CD14-positive monocyte (primary cell): ENCODE measurements at regions not wholly inside any gene's neighbourhood (a gene's known extent, or its start where the extent isn't known, plus 50 kb on each side); places are given as distances from the start of the nearest gene placed in this dataset.
A peak's percentile ranks its signal among the peaks of the same experiment; 100 is the strongest.

Source experiments
- DNase-seq, 3 donors: peaks; one replicate each; pipeline ENCODE4 v3.0.0-alpha.2; 2011 to 2022
- H2AFZ ChIP-seq: 2 replicates; pipeline ENCODE4 v1.6.0; 2012; ENCODE audit warnings: mild to moderate bottlenecking, low read depth, low read length, inconsistent platforms; ENCODE audit not compliant: insufficient read depth, poor library complexity, severe bottlenecking
- H3K27ac ChIP-seq, 2 donors: 1 replicate in 1 of 2; 2 replicates in 1 of 2; pipeline ENCODE4 v1.5.1; 2012 to 2013; ENCODE audit warnings: low read length in 2 of 2, control low read depth in 1 of 2, inconsistent platforms in 1 of 2, low read depth in 1 of 2, mild to moderate bottlenecking in 1 of 2
- H3K27me3 ChIP-seq, 2 donors: one replicate each; pipeline versions ENCODE4 v1.6.0 to v1.6.1; 2011 to 2013; ENCODE audit warnings: low read length in 2 of 2; ENCODE audit not compliant: control insufficient read depth in 2 of 2, insufficient read depth in 2 of 2
- H3K36me3 ChIP-seq, 2 donors: replicated peaks in 1 of 2; 1 replicate in 1 of 2; 2 replicates in 1 of 2; pipeline versions ENCODE4 v1.5.1 to v1.6.1; 2012 to 2013; ENCODE audit warnings: low read length in 2 of 2, control low read depth in 1 of 2, inconsistent platforms in 1 of 2, mild to moderate bottlenecking in 1 of 2; ENCODE audit not compliant: insufficient read depth in 2 of 2, control insufficient read depth in 1 of 2
- H3K4me1 ChIP-seq, 2 donors: 1 replicate in 1 of 2; 2 replicates in 1 of 2; pipeline versions ENCODE4 v1.5.1 to v1.6.1; 2012 to 2013; ENCODE audit warnings: low read length in 2 of 2, control low read depth in 1 of 2, inconsistent platforms in 1 of 2, mild to moderate bottlenecking in 1 of 2, moderate library complexity in 1 of 2; ENCODE audit not compliant: insufficient read depth in 2 of 2, control insufficient read depth in 1 of 2
- H3K4me2 ChIP-seq: replicated peaks from 2 replicates; pipeline ENCODE3; 2012; ENCODE audit warnings: low read length, moderate library complexity, mild to moderate bottlenecking; ENCODE audit not compliant: poor library complexity, severe bottlenecking; ENCODE audit errors: extremely low read depth
- H3K4me3 ChIP-seq, 3 experiments: fragments of 200-600 bp in 1 of 3; sonication (generic) in 1 of 3; replicated peaks in 1 of 3; 1 replicate in 2 of 3; 2 replicates in 1 of 3; pipeline ENCODE4 v1.5.1; 2011 to 2013; ENCODE audit warnings: low read length in 3 of 3, mild to moderate bottlenecking in 3 of 3, control low read depth in 2 of 3, low read depth in 2 of 3, inconsistent platforms in 1 of 3, moderate library complexity in 1 of 3
- H3K79me2 ChIP-seq: 2 replicates; pipeline ENCODE4 v1.6.0; 2012; ENCODE audit warnings: mild to moderate bottlenecking, control low read depth, inconsistent platforms, low read length, moderate library complexity; ENCODE audit not compliant: insufficient read depth
- H3K9ac ChIP-seq: 2 replicates; pipeline ENCODE4 v1.6.0; 2017; ENCODE audit warnings: low read length, mild to moderate bottlenecking; ENCODE audit not compliant: insufficient read depth, poor library complexity, severe bottlenecking
- H3K9me3 ChIP-seq, 2 donors: replicated peaks in 1 of 2; 1 replicate in 1 of 2; 2 replicates in 1 of 2; pipeline versions ENCODE4 v1.5.1 to v1.6.1; 2012 to 2013; ENCODE audit warnings: low read length in 2 of 2, control low read depth in 1 of 2; ENCODE audit not compliant: control insufficient read depth in 1 of 2, insufficient read depth in 1 of 2
- H4K20me1 ChIP-seq: 2 replicates; pipeline ENCODE4 v1.6.0; 2012; ENCODE audit warnings: mild to moderate bottlenecking, low read length, control low read depth, moderate library complexity; ENCODE audit not compliant: insufficient read depth
- H3K27ac Mint-ChIP-seq, 7 donors: one replicate each; pipeline ENCODE4 v1.8.0; 2020; ENCODE audit warnings: mild to moderate bottlenecking in 7 of 7, mixed read lengths in 7 of 7, moderate library complexity in 6 of 7, inconsistent platforms in 2 of 7
- H3K27me3 Mint-ChIP-seq, 3 donors: one replicate each; pipeline ENCODE4 v1.8.0; 2021 to 2022; ENCODE audit warnings: low read depth in 3 of 3, mild to moderate bottlenecking in 3 of 3, mixed read lengths in 3 of 3, moderate library complexity in 3 of 3, inconsistent platforms in 1 of 3
- H3K36me3 Mint-ChIP-seq, 2 donors: one replicate each; pipeline ENCODE4 v1.8.0; 2020; ENCODE audit warnings: mixed read lengths in 2 of 2, inconsistent platforms in 1 of 2, mild to moderate bottlenecking in 1 of 2
- H3K4me1 Mint-ChIP-seq: one replicate; pipeline ENCODE4 v1.8.0; 2020; ENCODE audit warnings: mild to moderate bottlenecking, mixed read lengths
- H3K4me3 Mint-ChIP-seq, 2 donors: one replicate each; pipeline ENCODE4 v1.8.0; 2020; ENCODE audit warnings: mild to moderate bottlenecking in 2 of 2, mixed read lengths in 2 of 2, moderate library complexity in 1 of 2
- H3K9me3 Mint-ChIP-seq, 7 donors: one replicate each; pipeline ENCODE4 v1.8.0; 2020 to 2022; ENCODE audit warnings: mixed read lengths in 7 of 7, mild to moderate bottlenecking in 6 of 7, moderate library complexity in 6 of 7, inconsistent platforms in 2 of 7
- WGBS: methylation state at CpG from one replicate; pipeline ENCODE4 v1.1.5; 2013; ENCODE audit warnings: missing lambda C conversion rate; ENCODE audit not compliant: insufficient coverage; 5-methylcytosine and 5-hydroxymethylcytosine counted together
- intact Hi-C, 2 donors: fragments of 100-400 bp; cut with micrococcal nuclease; formaldehyde crosslinking; loops; one replicate each; pipeline versions ENCODE4 v1.15.0 to v1.15.1; 2023
- TF ChIP-seq, protein P1 (sequence below): fragments of 200-600 bp; IDR thresholded peaks from one replicate; pipeline ENCODE4 v1.8.0; 2022; ENCODE audit warnings: antibody characterized with exemption, mild to moderate bottlenecking

DNA sequence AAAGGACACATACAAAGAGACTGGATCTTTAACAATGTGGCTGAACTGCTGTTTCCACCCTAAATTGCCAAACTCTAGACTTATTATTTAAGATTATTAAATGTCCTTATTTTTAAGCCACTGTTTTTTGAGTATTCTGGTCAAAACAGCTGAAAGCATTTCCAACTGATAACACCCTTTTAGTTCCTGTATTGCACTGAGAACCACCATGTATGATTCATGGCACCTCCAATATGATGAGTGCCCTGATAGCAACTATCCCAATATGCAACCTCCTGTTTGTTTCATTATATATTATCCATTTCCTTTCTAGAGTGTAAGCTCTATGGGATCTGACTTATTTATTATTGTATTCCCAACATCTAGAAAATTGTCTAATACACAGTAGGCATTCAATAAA lies 269.4 kb downstream of the HHIPL2 start:
- Mint-ChIP-seq H3K36me3 (no peaks in the 10 kb centered on the region), H3K9me3 (peaks cover 0 to 3% (median 0%) of the 10 kb centered on the region in 7 donors), H3K27ac (no peak overlapping the region), H3K27me3 (no peaks in the 10 kb centered on the region), H3K4me1 (peaks cover 5% of the 10 kb centered on the region), H3K4me3 (no peak overlapping the region)
- H3K27me3 ChIP-seq = no peaks in the 10 kb centered on the region
- no peaks in the 10 kb centered on the region for H3K4me1 ChIP-seq
- H3K9ac ChIP-seq = no peak overlapping the region
- no peaks in the 10 kb centered on the region for H3K79me2 ChIP-seq
- intact Hi-C loops = no loop called here
- no peak overlapping the region for H2AFZ ChIP-seq
- no peaks in the 10 kb centered on the region for H4K20me1 ChIP-seq
- H3K36me3 ChIP-seq = no peaks in the 10 kb centered on the region
- H3K4me2 ChIP-seq = no peak overlapping the region
- DNase-seq = no peak
- H3K9me3 ChIP-seq = no peaks in the 10 kb centered on the region
- no peak overlapping the region for H3K27ac ChIP-seq
- H3K4me3 ChIP-seq = no peak overlapping the region
- TF ChIP-seq, protein P1, sequence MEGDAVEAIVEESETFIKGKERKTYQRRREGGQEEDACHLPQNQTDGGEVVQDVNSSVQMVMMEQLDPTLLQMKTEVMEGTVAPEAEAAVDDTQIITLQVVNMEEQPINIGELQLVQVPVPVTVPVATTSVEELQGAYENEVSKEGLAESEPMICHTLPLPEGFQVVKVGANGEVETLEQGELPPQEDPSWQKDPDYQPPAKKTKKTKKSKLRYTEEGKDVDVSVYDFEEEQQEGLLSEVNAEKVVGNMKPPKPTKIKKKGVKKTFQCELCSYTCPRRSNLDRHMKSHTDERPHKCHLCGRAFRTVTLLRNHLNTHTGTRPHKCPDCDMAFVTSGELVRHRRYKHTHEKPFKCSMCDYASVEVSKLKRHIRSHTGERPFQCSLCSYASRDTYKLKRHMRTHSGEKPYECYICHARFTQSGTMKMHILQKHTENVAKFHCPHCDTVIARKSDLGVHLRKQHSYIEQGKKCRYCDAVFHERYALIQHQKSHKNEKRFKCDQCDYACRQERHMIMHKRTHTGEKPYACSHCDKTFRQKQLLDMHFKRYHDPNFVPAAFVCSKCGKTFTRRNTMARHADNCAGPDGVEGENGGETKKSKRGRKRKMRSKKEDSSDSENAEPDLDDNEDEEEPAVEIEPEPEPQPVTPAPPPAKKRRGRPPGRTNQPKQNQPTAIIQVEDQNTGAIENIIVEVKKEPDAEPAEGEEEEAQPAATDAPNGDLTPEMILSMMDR = no peak

DNA sequence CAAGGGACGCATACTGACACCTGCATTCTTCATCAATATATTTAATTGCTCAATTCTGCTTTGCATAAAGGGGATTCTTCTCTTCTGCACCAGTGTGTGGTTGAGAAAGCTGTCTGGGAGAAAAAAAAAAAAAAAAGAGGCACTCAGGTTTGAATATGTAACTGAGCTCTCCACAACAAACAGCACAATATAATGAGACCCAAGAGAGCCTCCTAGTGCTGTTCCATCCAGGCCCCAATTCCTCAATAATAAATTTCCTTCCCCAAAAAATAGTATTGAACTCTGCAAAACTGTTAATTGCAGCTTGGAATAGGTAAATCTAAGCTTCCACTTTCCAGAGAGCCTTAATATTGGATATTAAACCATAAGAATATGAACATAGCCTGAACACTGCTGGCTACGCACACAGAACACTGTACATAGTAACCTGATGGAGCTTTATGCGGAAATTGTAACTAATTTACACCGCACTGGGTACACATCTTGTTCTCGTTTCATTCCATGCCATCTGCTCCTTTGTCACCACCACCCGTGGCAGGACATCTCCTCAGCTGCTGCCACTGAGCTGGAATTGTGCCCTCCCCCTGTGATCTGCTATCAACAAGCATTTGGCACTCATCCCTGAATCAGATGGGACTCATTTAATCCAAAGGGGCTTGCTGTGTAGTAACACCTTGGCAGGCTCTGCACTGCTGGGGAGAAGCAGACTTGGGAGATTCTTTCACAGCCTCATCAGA lies 272.0 kb downstream of the HHIPL2 start:
- no peaks in the 10 kb centered on the region for H3K36me3 Mint-ChIP-seq
- H3K9ac ChIP-seq = no peak overlapping the region
- H3K4me3 ChIP-seq = no peak overlapping the region
- no peaks in the 10 kb centered on the region for H3K79me2 ChIP-seq
- TF ChIP-seq, protein P1 = no peak
- peaks cover 5% of the 10 kb centered on the region for H3K4me1 Mint-ChIP-seq
- H3K4me3 Mint-ChIP-seq = no peak overlapping the region
- WGBS = 89% methylated on average over 5 of the region's 6 CpGs
- no peak for DNase-seq
- peaks cover 0 to 2% (median 0%) of the 10 kb centered on the region in 3 donors for H3K27me3 Mint-ChIP-seq
- H2AFZ ChIP-seq = no peak overlapping the region
- H3K27ac Mint-ChIP-seq = peak overlapping the region in 1 of 7 donors; percentile 58
- H4K20me1 ChIP-seq = no peaks in the 10 kb centered on the region
- no peak overlapping the region for H3K4me2 ChIP-seq
- no peaks in the 10 kb centered on the region for H3K9me3 ChIP-seq
- H3K27ac ChIP-seq = no peak overlapping the region
- H3K9me3 Mint-ChIP-seq = peaks cover 0 to 3% (median 0%) of the 10 kb centered on the region in 7 donors
- no peaks in the 10 kb centered on the region for H3K27me3 ChIP-seq
- no peaks in the 10 kb centered on the region for H3K36me3 ChIP-seq
- intact Hi-C loops = no loop called here
- H3K4me1 ChIP-seq = no peaks in the 10 kb centered on the region
